ENCODE measurements at regions not wholly inside any gene's neighbourhood (a gene's known extent, or its start where the extent isn't known, plus 50 kb on each side); places are given as distances from the start of the nearest gene placed in this dataset.
"Not testable (repeated sequence)": the region's sequence is repeated elsewhere in the genome, so short reads cannot be mapped to it uniquely, and the experiment has no call there.

GRCh38 chr3:98644168-98644567 lies 50.8 kb upstream of the CPOX start:
- no peak for DNase-seq

GRCh38 chr3:98645039-98645438 lies 51.6 kb upstream of the CPOX start:
- no peak for DNase-seq

GRCh38 chr3:98646680-98647079 lies 53.3 kb upstream of the CPOX start:
- no peak for DNase-seq

- DNase-seq: no peak
Measured at GRCh38 chr3:98647197-98647596, 53.8 kb upstream of the CPOX start.

GRCh38 chr3:98650971-98651779 lies 57.8 kb upstream of the CPOX start:
- no peak for DNase-seq

GRCh38 chr3:98651780-98652077 lies 58.3 kb upstream of the CPOX start:
- DNase-seq: no peak

GRCh38 chr3:98655666-98656065 lies 62.3 kb upstream of the CPOX start:
- DNase-seq: no peak

GRCh38 chr3:98657457-98657856 lies 64.0 kb upstream of the CPOX start:
- peak in 1 of 4 experiments; percentile 7 for DNase-seq

GRCh38 chr3:98662699-98663098 lies 69.3 kb upstream of the CPOX start:
- no peak for DNase-seq

- DNase-seq: no peak
Measured at GRCh38 chr3:98670020-98670419, 76.6 kb upstream of the CPOX start.

GRCh38 chr3:98679986-98680385 lies 83.2 kb upstream of the ST3GAL6 start:
- no peak for DNase-seq

GRCh38 chr3:98680723-98681122 lies 82.4 kb upstream of the ST3GAL6 start:
- DNase-seq: no peak

- no peak for DNase-seq
Measured at GRCh38 chr3:98681486-98681885, 81.7 kb upstream of the ST3GAL6 start.

- not testable (repeated sequence) for DNase-seq
Measured at GRCh38 chr3:98682391-98682790, 80.7 kb upstream of the ST3GAL6 start.

- no peak for DNase-seq
Measured at GRCh38 chr3:98688363-98688762, 74.8 kb upstream of the ST3GAL6 start.

- DNase-seq: no peak
Measured at GRCh38 chr3:98690876-98691275, 72.3 kb upstream of the ST3GAL6 start.

- DNase-seq: no peak
Measured at GRCh38 chr3:98691897-98692296, 71.2 kb upstream of the ST3GAL6 start.

- DNase-seq: no peak
Measured at GRCh38 chr3:98692787-98693473, 70.2 kb upstream of the ST3GAL6 start.

- DNase-seq: no peak
Measured at GRCh38 chr3:98695796-98696195, 67.3 kb upstream of the ST3GAL6 start.

- not testable (repeated sequence) for DNase-seq
Measured at GRCh38 chr3:98696296-98696695, 66.8 kb upstream of the ST3GAL6 start.

GRCh38 chr3:98697225-98697624 lies 65.9 kb upstream of the ST3GAL6 start:
- no peak for DNase-seq

GRCh38 chr3:98699132-98699531 lies 64.0 kb upstream of the ST3GAL6 start:
- no peak for DNase-seq

GRCh38 chr3:98701071-98701675 lies 62.0 kb upstream of the ST3GAL6 start:
- DNase-seq: no peak

GRCh38 chr3:98702166-98702565 lies 61.0 kb upstream of the ST3GAL6 start:
- DNase-seq: no peak

Data from activated CD4-positive, CD25-positive, alpha-beta regulatory T cell (primary cell).